ENCODE measurements at regions not wholly inside any gene's neighbourhood (a gene's known extent, or its start where the extent isn't known, plus 50 kb on each side); places are given as distances from the start of the nearest gene placed in this dataset.

- H3K27ac Mint-ChIP-seq = no peak overlapping the region
Observed at GRCh38 chr13:37416291-37417059, 182.1 kb downstream of the POSTN start.

GRCh38 chr13:37413161-37413560 lies 185.4 kb downstream of the POSTN start:
- Mint-ChIP-seq H3K4me1 (no peaks in the 10 kb centered on the region), H3K4me3 (no peak overlapping the region), H3K27me3 (ENCODE audit: low read depth in 2 of 2) (no peaks in the 10 kb centered on the region), H3K27ac (no peak overlapping the region), H3K36me3 (no peaks in the 10 kb centered on the region), H3K9me3 (peaks cover 7 to 11% of the 10 kb centered on the region in 2 donors)
- TF ChIP-seq CTCF (IDR thresholded peaks at IDR 0.05) = no peak
- Histone ChIP-seq H3K4me1 (ENCODE audit: control insufficient read depth, insufficient read depth, low read length) (no peaks in the 10 kb centered on the region), H3K4me3 (ENCODE audit: low read length) (no peak overlapping the region), H3K36me3 (ENCODE audit: control insufficient read depth, insufficient read depth, low read length) (no peaks in the 10 kb centered on the region), H3K27me3 (ENCODE audit: control insufficient read depth, insufficient read depth, low read length) (no peaks in the 10 kb centered on the region), H3K9me3 (ENCODE audit: control insufficient read depth, insufficient read depth, low read length) (peaks cover 3% of the 10 kb centered on the region), H3K27ac (ENCODE audit: low read length) (no peak overlapping the region)
- ATAC-seq (no peak), DNase-seq (no peak)
- 29% methylated on average over 3 of the region's 3 CpGs for WGBS (ENCODE audit: insufficient coverage)
- intact Hi-C loops (cut with micrococcal nuclease) = no loop called here

More at GRCh38 chr13:37416291-37417059, 182.1 kb downstream of the POSTN start:
- peaks cover 3% of the 10 kb centered on the region for H3K9me3 ChIP-seq (ENCODE audit: control insufficient read depth, insufficient read depth, low read length)
- intact Hi-C loops (cut with micrococcal nuclease) = no loop called here
- no peak overlapping the region for H3K4me3 Mint-ChIP-seq
- no peak overlapping the region for H3K4me3 ChIP-seq (ENCODE audit: low read length)
- DNase-seq = no peak
- peaks cover 12 to 14% of the 10 kb centered on the region in 2 donors for H3K9me3 Mint-ChIP-seq
- ATAC-seq = no peak
- H3K27me3 Mint-ChIP-seq (ENCODE audit: low read depth in 2 of 2) = no peaks in the 10 kb centered on the region
- H3K36me3 Mint-ChIP-seq = no peaks in the 10 kb centered on the region
- no peak overlapping the region for H3K27ac ChIP-seq (ENCODE audit: low read length)
- H3K4me1 Mint-ChIP-seq = no peaks in the 10 kb centered on the region
- H3K36me3 ChIP-seq (ENCODE audit: control insufficient read depth, insufficient read depth, low read length) = no peaks in the 10 kb centered on the region
- no peaks in the 10 kb centered on the region for H3K27me3 ChIP-seq (ENCODE audit: control insufficient read depth, insufficient read depth, low read length)
- no peaks in the 10 kb centered on the region for H3K4me1 ChIP-seq (ENCODE audit: control insufficient read depth, insufficient read depth, low read length)
- no peak for TF ChIP-seq CTCF (IDR thresholded peaks at IDR 0.05)
- WGBS (ENCODE audit: insufficient coverage) = no CpG with 5 or more reads among the region's 2 CpGs

GRCh38 chr13:37412241-37412921 lies 186.2 kb downstream of the POSTN start:
- Histone ChIP-seq H3K4me3 (ENCODE audit: low read length) (no peak overlapping the region), H3K4me1 (ENCODE audit: control insufficient read depth, insufficient read depth, low read length) (no peaks in the 10 kb centered on the region), H3K9me3 (ENCODE audit: control insufficient read depth, insufficient read depth, low read length) (peaks cover 3% of the 10 kb centered on the region), H3K27ac (ENCODE audit: low read length) (no peak overlapping the region), H3K27me3 (ENCODE audit: control insufficient read depth, insufficient read depth, low read length) (no peaks in the 10 kb centered on the region), H3K36me3 (ENCODE audit: control insufficient read depth, insufficient read depth, low read length) (no peaks in the 10 kb centered on the region)
- 92% methylated on average over 1 of the region's 2 CpGs for WGBS (ENCODE audit: insufficient coverage)
- ATAC-seq = no peak
- H3K27ac Mint-ChIP-seq = no peak overlapping the region
- TF ChIP-seq CTCF (IDR thresholded peaks at IDR 0.05) = no peak
- H3K27me3 Mint-ChIP-seq (ENCODE audit: low read depth in 2 of 2) = no peaks in the 10 kb centered on the region
- intact Hi-C loops (cut with micrococcal nuclease) = no loop called here
- peaks cover 7 to 11% of the 10 kb centered on the region in 2 donors for H3K9me3 Mint-ChIP-seq
- H3K4me1 Mint-ChIP-seq = no peaks in the 10 kb centered on the region
- no peak for DNase-seq
- no peak overlapping the region for H3K4me3 Mint-ChIP-seq
- no peaks in the 10 kb centered on the region for H3K36me3 Mint-ChIP-seq
